SU-DHL-6 (cell line): ENCODE measurements at regions not wholly inside any gene's neighbourhood (a gene's known extent, or its start where the extent isn't known, plus 50 kb on each side); places are given as distances from the start of the nearest gene placed in this dataset.

ENCODE experiments used
- EZH2phosphoT487 ChIP-seq: fragments of 200-600 bp; sonication (generic), shearing (Covaris generic); conservative IDR thresholded peaks from 2 replicates; pipeline ENCODE4 v1.6.1; 2018; ENCODE audit warnings: mild to moderate bottlenecking, antibody characterized with exemption, low read length, moderate library complexity, mixed read lengths
- TF ChIP-seq, protein P1 (sequence below): fragments of 200-600 bp; sonication (generic); IDR thresholded peaks from one replicate; pipeline ENCODE4 v1.5.1; 2017; ENCODE audit warnings: antibody characterized with exemption, mild to moderate bottlenecking, low read length, moderate library complexity; ENCODE audit not compliant: insufficient read depth, poor library complexity, severe bottlenecking

DNA sequence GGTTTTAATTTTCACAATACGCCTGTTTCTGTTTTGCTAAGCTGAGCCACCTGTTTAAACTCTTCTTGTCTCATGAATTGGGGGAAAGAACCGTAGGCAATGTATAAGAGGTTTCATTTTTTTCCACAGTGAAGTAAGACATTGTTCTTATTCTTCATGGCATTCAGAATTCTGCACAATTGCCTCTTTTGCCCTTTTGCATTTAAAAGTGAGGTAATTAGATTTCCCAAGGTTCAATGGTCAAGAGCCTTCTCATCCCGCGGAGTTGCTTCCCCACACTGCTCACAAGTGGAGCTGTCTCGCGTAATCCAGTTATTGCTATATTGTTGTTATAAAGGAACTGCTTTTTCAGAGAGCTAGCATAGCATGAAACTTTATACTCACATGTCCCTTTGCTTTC is 90.9 kb upstream of the SPRY1 start:
- TF ChIP-seq, protein P1, sequence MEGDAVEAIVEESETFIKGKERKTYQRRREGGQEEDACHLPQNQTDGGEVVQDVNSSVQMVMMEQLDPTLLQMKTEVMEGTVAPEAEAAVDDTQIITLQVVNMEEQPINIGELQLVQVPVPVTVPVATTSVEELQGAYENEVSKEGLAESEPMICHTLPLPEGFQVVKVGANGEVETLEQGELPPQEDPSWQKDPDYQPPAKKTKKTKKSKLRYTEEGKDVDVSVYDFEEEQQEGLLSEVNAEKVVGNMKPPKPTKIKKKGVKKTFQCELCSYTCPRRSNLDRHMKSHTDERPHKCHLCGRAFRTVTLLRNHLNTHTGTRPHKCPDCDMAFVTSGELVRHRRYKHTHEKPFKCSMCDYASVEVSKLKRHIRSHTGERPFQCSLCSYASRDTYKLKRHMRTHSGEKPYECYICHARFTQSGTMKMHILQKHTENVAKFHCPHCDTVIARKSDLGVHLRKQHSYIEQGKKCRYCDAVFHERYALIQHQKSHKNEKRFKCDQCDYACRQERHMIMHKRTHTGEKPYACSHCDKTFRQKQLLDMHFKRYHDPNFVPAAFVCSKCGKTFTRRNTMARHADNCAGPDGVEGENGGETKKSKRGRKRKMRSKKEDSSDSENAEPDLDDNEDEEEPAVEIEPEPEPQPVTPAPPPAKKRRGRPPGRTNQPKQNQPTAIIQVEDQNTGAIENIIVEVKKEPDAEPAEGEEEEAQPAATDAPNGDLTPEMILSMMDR: no peak
- no peak for TF ChIP-seq EZH2phosphoT487
